TTC549 (cell line): ENCODE measurements at regions not wholly inside any gene's neighbourhood (a gene's known extent, or its start where the extent isn't known, plus 50 kb on each side); places are given as distances from the start of the nearest gene placed in this dataset.

Experiments used
- FAIRE-seq: peaks from 2 replicates; lab custom pipeline; 2012; peaks lifted over from hg19 to GRCh38; lab: Jason Lieb, UNC

- FAIRE-seq = no peak
Measured at GRCh38 chr7:46715579-46715978, 794.5 kb upstream of the IGFBP3 start.

- no peak for FAIRE-seq
Measured at GRCh38 chr7:46714904-46715303, 793.8 kb upstream of the IGFBP3 start.

GRCh38 chr7:46713868-46714596 lies 793.0 kb upstream of the IGFBP3 start:
- no peak for FAIRE-seq

- FAIRE-seq = no peak
Measured at GRCh38 chr7:46710927-46711326, 789.9 kb upstream of the IGFBP3 start.

- FAIRE-seq = no peak
Measured at GRCh38 chr7:46707973-46708372, 786.9 kb upstream of the IGFBP3 start.

GRCh38 chr7:46705386-46706255 lies 784.5 kb upstream of the IGFBP3 start:
- no peak for FAIRE-seq

- no peak for FAIRE-seq
Measured at GRCh38 chr7:46696741-46697140, 775.7 kb upstream of the IGFBP3 start.

GRCh38 chr7:46695051-46695708 lies 774.1 kb upstream of the IGFBP3 start:
- no peak for FAIRE-seq

- FAIRE-seq = no peak
Measured at GRCh38 chr7:46694058-46694457, 773.0 kb upstream of the IGFBP3 start.

GRCh38 chr7:46687203-46687602 lies 766.1 kb upstream of the IGFBP3 start:
- no peak for FAIRE-seq

- FAIRE-seq = no peak
Measured at GRCh38 chr7:46685051-46685450, 764.0 kb upstream of the IGFBP3 start.

GRCh38 chr7:46682836-46683624 lies 762.0 kb upstream of the IGFBP3 start:
- FAIRE-seq = no peak

- no peak for FAIRE-seq
Measured at GRCh38 chr7:46681865-46682503, 760.9 kb upstream of the IGFBP3 start.

- FAIRE-seq = no peak
Measured at GRCh38 chr7:46680147-46680546, 759.1 kb upstream of the IGFBP3 start.

GRCh38 chr7:46679671-46680070 lies 758.6 kb upstream of the IGFBP3 start:
- FAIRE-seq = no peak

GRCh38 chr7:46678421-46678820 lies 757.3 kb upstream of the IGFBP3 start:
- FAIRE-seq = no peak

- FAIRE-seq = no peak
Measured at GRCh38 chr7:46675456-46675855, 754.4 kb upstream of the IGFBP3 start.

GRCh38 chr7:46672861-46673260 lies 751.8 kb upstream of the IGFBP3 start:
- FAIRE-seq = no peak

- FAIRE-seq = no peak
Measured at GRCh38 chr7:46671108-46671769, 750.2 kb upstream of the IGFBP3 start.

GRCh38 chr7:46669028-46669427 lies 748.0 kb upstream of the IGFBP3 start:
- no peak for FAIRE-seq

GRCh38 chr7:46664453-46664852 lies 743.4 kb upstream of the IGFBP3 start:
- no peak for FAIRE-seq
